CD4-positive, alpha-beta memory T cell (primary cell): ENCODE measurements at regions not wholly inside any gene's neighbourhood (a gene's known extent, or its start where the extent isn't known, plus 50 kb on each side); places are given as distances from the start of the nearest gene placed in this dataset.
"Not testable (repeated sequence)": the region's sequence is repeated elsewhere in the genome, so short reads cannot be mapped to it uniquely, and the experiment has no call there.

ENCODE experiments used
- CTCF ChIA-PET: fragments of 350-600 bp; sonication (Branson Sonifier 250); formaldehyde crosslinking; loops from one replicate; lab custom pipeline; 2021; ENCODE audit warnings: inconsistent platforms; ENCODE audit not compliant: partially characterized antibody; lab: Charles Lee
- POLR2A ChIA-PET: fragments of 350-600 bp; sonication (Branson Sonifier 250); formaldehyde crosslinking; loops from one replicate; lab custom pipeline; 2021; ENCODE audit not compliant: partially characterized antibody; lab: Charles Lee
- DNase-seq, 5 donors: peaks; one replicate each; pipeline versions ENCODE4 v3.0.0 to v3.0.0-alpha.2; 2020 to 2022; ENCODE audit warnings: mixed read lengths in 1 of 5
- H3K27ac ChIP-seq: one replicate; pipeline ENCODE4 v1.7.0; 2013; ENCODE audit warnings: low read depth, low read length
- H3K27me3 ChIP-seq: 2 replicates; pipeline ENCODE4 v1.7.0; 2013; ENCODE audit warnings: mild to moderate bottlenecking, low read length, moderate library complexity; ENCODE audit not compliant: insufficient read depth
- H3K36me3 ChIP-seq: 2 replicates; pipeline ENCODE4 v1.7.0; 2013; ENCODE audit warnings: mild to moderate bottlenecking, low read length, moderate library complexity; ENCODE audit not compliant: insufficient read depth
- H3K4me1 ChIP-seq: 2 replicates; pipeline ENCODE4 v1.7.0; 2013; ENCODE audit warnings: mild to moderate bottlenecking, low read length, moderate library complexity; ENCODE audit not compliant: insufficient read depth
- H3K4me3 ChIP-seq, 2 donors: one replicate each; pipeline ENCODE4 v1.7.0; 2013; ENCODE audit warnings: low read length in 2 of 2, mild to moderate bottlenecking in 1 of 2
- H3K9me3 ChIP-seq, 2 donors: one replicate each; pipeline ENCODE4 v1.7.0; 2013; ENCODE audit warnings: low read length in 2 of 2, control low read depth in 1 of 2; ENCODE audit not compliant: control insufficient read depth in 1 of 2
- H3K27ac Mint-ChIP-seq, 7 donors: one replicate each; pipeline ENCODE4 v1.8.0; 2020 to 2021; ENCODE audit warnings: mixed read lengths in 7 of 7, mild to moderate bottlenecking in 6 of 7, inconsistent platforms in 3 of 7, moderate library complexity in 3 of 7
- H3K27me3 Mint-ChIP-seq, 2 donors: one replicate each; pipeline ENCODE4 v1.8.0; 2020 to 2021; ENCODE audit warnings: mixed read lengths in 2 of 2
- H3K36me3 Mint-ChIP-seq, 2 donors: one replicate each; pipeline ENCODE4 v1.8.0; 2020 to 2021; ENCODE audit warnings: mixed read lengths in 2 of 2, inconsistent platforms in 1 of 2, mild to moderate bottlenecking in 1 of 2
- H3K4me1 Mint-ChIP-seq, 4 donors: one replicate each; pipeline ENCODE4 v1.8.0; 2020 to 2021; ENCODE audit warnings: mixed read lengths in 4 of 4, mild to moderate bottlenecking in 1 of 4
- H3K4me3 Mint-ChIP-seq, 8 donors: one replicate each; pipeline ENCODE4 v1.8.0; 2020 to 2021; ENCODE audit warnings: mixed read lengths in 8 of 8, mild to moderate bottlenecking in 7 of 8, moderate library complexity in 6 of 8, inconsistent platforms in 3 of 8
- H3K9me3 Mint-ChIP-seq, 8 donors: one replicate each; pipeline ENCODE4 v1.8.0; 2020 to 2021; ENCODE audit warnings: mixed read lengths in 8 of 8, mild to moderate bottlenecking in 5 of 8, inconsistent platforms in 3 of 8, moderate library complexity in 1 of 8
- intact Hi-C: fragments of 100-400 bp; cut with micrococcal nuclease; formaldehyde crosslinking; loops from one replicate; pipeline ENCODE4 v1.15.1; 2023

DNA sequence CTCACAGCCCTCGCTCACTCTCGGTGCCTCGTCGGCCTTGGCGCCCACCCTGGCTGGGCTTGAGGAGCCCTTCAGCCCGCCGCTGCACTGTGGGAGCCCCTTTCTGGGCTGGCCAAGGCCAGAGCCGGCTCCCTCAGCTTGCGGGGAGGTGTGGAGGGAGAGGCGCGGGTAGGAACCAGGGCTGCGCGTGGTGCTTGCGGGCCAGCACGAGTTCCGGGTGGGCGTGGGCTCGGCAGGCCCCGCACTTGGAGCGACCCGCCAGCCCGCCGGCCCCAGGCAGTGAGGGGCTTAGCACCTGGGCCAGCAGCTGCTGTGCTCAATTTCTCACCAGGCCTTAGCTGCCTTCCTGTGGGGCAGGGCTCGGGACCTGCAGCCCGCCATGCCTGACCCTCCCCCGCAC is 202.4 kb upstream of the PRSS16 start:
- H3K36me3 Mint-ChIP-seq, DNase-seq, H3K4me3 Mint-ChIP-seq, H3K4me3 ChIP-seq, H3K9me3 Mint-ChIP-seq, H3K27me3 ChIP-seq, H3K9me3 ChIP-seq, H3K36me3 ChIP-seq, POLR2A ChIA-PET, H3K4me1 ChIP-seq, H3K27ac Mint-ChIP-seq, CTCF ChIA-PET, H3K27ac ChIP-seq, intact Hi-C loops, H3K4me1 Mint-ChIP-seq: not testable (repeated sequence)
- peaks cover 13 to 27% of the 10 kb centered on the region in 2 donors for H3K27me3 Mint-ChIP-seq

DNA sequence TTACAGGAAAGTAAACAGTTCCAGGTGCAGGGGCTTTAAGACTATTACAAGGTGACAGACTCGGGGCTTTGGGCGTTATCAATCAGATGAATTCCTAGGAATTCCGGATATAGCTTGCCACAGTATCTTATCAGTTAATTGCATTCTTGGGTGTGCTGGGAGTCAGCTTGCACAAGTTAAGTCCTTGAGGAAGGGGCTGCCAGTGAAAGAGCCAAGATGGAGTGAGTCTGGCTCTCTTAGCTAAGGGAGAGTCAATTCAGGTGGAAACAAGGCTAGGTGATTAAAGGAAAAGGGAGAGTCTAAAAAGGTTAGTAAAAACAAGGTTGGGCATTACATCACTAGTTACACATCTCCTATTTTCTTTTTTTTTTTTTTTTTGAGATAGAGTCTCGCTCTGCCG is 199.8 kb upstream of the PRSS16 start:
- H3K4me3 Mint-ChIP-seq, H3K9me3 Mint-ChIP-seq, DNase-seq, H3K36me3 ChIP-seq, POLR2A ChIA-PET, H3K4me1 Mint-ChIP-seq, H3K4me3 ChIP-seq, H3K27ac ChIP-seq, H3K27me3 ChIP-seq, H3K9me3 ChIP-seq, CTCF ChIA-PET, H3K27ac Mint-ChIP-seq, H3K36me3 Mint-ChIP-seq, H3K4me1 ChIP-seq, intact Hi-C loops: not testable (repeated sequence)
- H3K27me3 Mint-ChIP-seq, result peaks cover 8 to 19% of the 10 kb centered on the region in 2 donors

- Mint-ChIP-seq H3K27me3 (peaks cover 3 to 9% of the 10 kb centered on the region in 2 donors), H3K9me3 (peaks cover 0 to 2% (median 0%) of the 10 kb centered on the region in 8 donors), H3K4me1 (no peaks in the 10 kb centered on the region), H3K27ac (no peak overlapping the region), H3K4me3 (no peak overlapping the region), H3K36me3 (no peaks in the 10 kb centered on the region)
- Histone ChIP-seq H3K36me3 (no peaks in the 10 kb centered on the region), H3K4me3 (no peak overlapping the region), H3K4me1 (no peaks in the 10 kb centered on the region), H3K9me3 (no peaks in the 10 kb centered on the region), H3K27ac (no peak overlapping the region), H3K27me3 (no peaks in the 10 kb centered on the region)
- ChIA-PET CTCF (no interaction called here), POLR2A (no interaction called here)
- no peak for DNase-seq
- intact Hi-C loops, result no loop called here
Measured at GRCh38 chr6:27049863-27050781, 197.4 kb upstream of the PRSS16 start.

DNA sequence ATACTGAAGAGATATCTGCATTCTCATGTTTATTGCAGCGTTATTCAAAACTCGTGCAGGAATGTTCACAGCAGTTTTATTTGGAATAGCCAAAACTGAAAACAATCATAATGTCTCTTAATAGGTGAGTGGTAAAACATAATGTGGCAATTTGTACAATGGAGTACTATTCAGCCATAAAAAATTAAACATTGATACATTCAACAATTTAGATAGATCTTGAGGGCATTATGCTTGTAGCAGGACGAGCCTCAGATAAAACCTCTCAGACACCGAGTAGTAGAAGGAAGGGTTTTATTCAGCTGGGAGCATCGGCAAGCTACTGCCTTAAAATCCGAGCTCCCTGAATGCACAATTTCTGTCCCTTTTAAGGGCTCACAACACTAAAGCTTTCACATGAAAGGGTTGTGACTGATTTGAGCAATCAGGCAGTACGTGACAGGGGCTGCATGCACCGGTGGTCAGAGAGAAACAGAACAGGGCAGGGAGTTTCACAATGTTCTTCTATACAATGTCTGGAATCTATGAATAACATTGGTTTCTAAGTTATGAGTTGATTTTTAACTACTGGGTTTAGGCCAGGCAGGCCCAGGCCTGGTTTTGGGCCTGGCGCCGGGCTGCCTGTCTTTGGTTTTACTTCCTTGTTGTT is 195.3 kb upstream of the PRSS16 start:
- POLR2A ChIA-PET, H3K36me3 Mint-ChIP-seq, H3K4me3 Mint-ChIP-seq, CTCF ChIA-PET, H3K27ac Mint-ChIP-seq, H3K9me3 ChIP-seq, H3K36me3 ChIP-seq, DNase-seq, H3K9me3 Mint-ChIP-seq, H3K27ac ChIP-seq, H3K27me3 ChIP-seq, H3K4me1 ChIP-seq, H3K4me3 ChIP-seq, H3K4me1 Mint-ChIP-seq, intact Hi-C loops: not testable (repeated sequence)
- peaks cover 9 to 10% of the 10 kb centered on the region in 2 donors for H3K27me3 Mint-ChIP-seq

- H3K27ac ChIP-seq, result no peak overlapping the region
Measured at GRCh38 chr6:27052731-27053082, 194.8 kb upstream of the PRSS16 start.

GRCh38 chr6:27053738-27054137 is 193.8 kb upstream of the PRSS16 start:
- Histone ChIP-seq H3K4me1 (no peaks in the 10 kb centered on the region), H3K36me3 (no peaks in the 10 kb centered on the region), H3K27me3 (no peaks in the 10 kb centered on the region), H3K27ac (no peak overlapping the region), H3K4me3 (no peak overlapping the region), H3K9me3 (no peaks in the 10 kb centered on the region)
- Mint-ChIP-seq H3K9me3 (no peaks in the 10 kb centered on the region), H3K27me3 (peaks cover 8 to 10% of the 10 kb centered on the region in 2 donors), H3K36me3 (no peaks in the 10 kb centered on the region), H3K27ac (no peak overlapping the region), H3K4me3 (no peak overlapping the region), H3K4me1 (no peaks in the 10 kb centered on the region)
- CTCF ChIA-PET, result no interaction called here
- no peak for DNase-seq
- POLR2A ChIA-PET, result no interaction called here
- intact Hi-C loops, result no loop called here

More at GRCh38 chr6:27052731-27053082, 194.8 kb upstream of the PRSS16 start:
- Mint-ChIP-seq H3K4me3 (no peak overlapping the region), H3K36me3 (no peaks in the 10 kb centered on the region), H3K4me1 (no peaks in the 10 kb centered on the region), H3K9me3 (no peaks in the 10 kb centered on the region), H3K27me3 (peaks cover 7 to 10% of the 10 kb centered on the region in 2 donors), H3K27ac (no peak overlapping the region)
- ChIA-PET POLR2A (no interaction called here), CTCF (no interaction called here)
- no peak overlapping the region for H3K4me3 ChIP-seq
- no peaks in the 10 kb centered on the region for H3K4me1 ChIP-seq
- intact Hi-C loops, result no loop called here
- no peaks in the 10 kb centered on the region for H3K36me3 ChIP-seq
- no peaks in the 10 kb centered on the region for H3K9me3 ChIP-seq
- no peaks in the 10 kb centered on the region for H3K27me3 ChIP-seq
- no peak for DNase-seq

DNA sequence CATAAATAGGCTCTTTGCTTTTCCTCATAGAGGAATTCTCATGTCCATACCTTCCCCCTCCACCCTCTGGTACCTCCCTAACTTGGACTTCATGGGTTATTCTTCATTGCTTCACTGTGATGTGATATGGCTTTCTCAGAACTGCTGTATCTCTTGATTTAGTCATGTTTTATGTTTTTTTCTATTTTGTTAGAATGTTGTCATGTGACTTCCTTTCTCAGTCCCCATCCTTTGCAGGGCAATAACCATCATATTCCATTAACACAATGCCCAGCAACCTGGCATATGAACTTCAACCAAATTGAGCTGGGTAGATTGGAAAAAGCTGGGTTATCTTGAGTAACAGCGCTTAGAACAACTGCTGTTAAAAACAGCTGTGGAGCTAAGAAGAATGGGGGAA is 190.9 kb upstream of the PRSS16 start:
- intact Hi-C loops, result no loop called here
- POLR2A ChIA-PET, result no interaction called here
- H3K9me3 Mint-ChIP-seq, result no peaks in the 10 kb centered on the region
- Histone ChIP-seq H3K4me3 (no peak overlapping the region), H3K27ac (no peak overlapping the region), H3K27me3 (no peaks in the 10 kb centered on the region), H3K36me3 (no peaks in the 10 kb centered on the region), H3K4me1 (no peaks in the 10 kb centered on the region), H3K9me3 (no peaks in the 10 kb centered on the region)
- CTCF ChIA-PET, result no interaction called here
- H3K27me3 Mint-ChIP-seq, result peaks cover 11 to 12% of the 10 kb centered on the region in 2 donors
- no peak overlapping the region for H3K27ac Mint-ChIP-seq
- DNase-seq, result no peak
- H3K36me3 Mint-ChIP-seq, result no peaks in the 10 kb centered on the region
- no peaks in the 10 kb centered on the region for H3K4me1 Mint-ChIP-seq
- H3K4me3 Mint-ChIP-seq, result no peak overlapping the region
